Natural killer cell treated with Interleukin-12 subunit alpha and Interleukin-12 subunit beta and Interleukin-15 and Interleukin-18, amount 100 ng/mL, for 72 hours (primary cell): ENCODE measurements at regions not wholly inside any gene's neighbourhood (a gene's known extent, or its start where the extent isn't known, plus 50 kb on each side); places are given as distances from the start of the nearest gene placed in this dataset.
"Not testable (repeated sequence)": the region's sequence is repeated elsewhere in the genome, so short reads cannot be mapped to it uniquely, and the experiment has no call there.

Source experiments
- ATAC-seq, 2 donors: fragments of 150-1000 bp; cut with Tn5 transposase in 1 of 2; sonication (Bioruptor Pico), chemical (Tn5 transposase) in 1 of 2; 2 replicates each; pipeline ENCODE4 v1.10.0; 2021
- DNase-seq: peaks from one replicate; pipeline ENCODE4 v3.0.0; 2022; ENCODE audit warnings: low spot score
- H3K27ac Mint-ChIP-seq, 2 donors: 1 replicate in 1 of 2; 2 replicates in 1 of 2; pipeline ENCODE4 v1.8.0; 2022; ENCODE audit warnings: mixed read lengths in 2 of 2, mild to moderate bottlenecking in 1 of 2, moderate library complexity in 1 of 2
- H3K27me3 Mint-ChIP-seq, 2 donors: 1 replicate in 1 of 2; 2 replicates in 1 of 2; pipeline ENCODE4 v1.8.0; 2022; ENCODE audit warnings: mixed read lengths in 2 of 2
- H3K36me3 Mint-ChIP-seq: one replicate; pipeline ENCODE4 v1.8.0; 2022; ENCODE audit warnings: mixed read lengths
- H3K4me1 Mint-ChIP-seq, 2 donors: 1 replicate in 1 of 2; 2 replicates in 1 of 2; pipeline ENCODE4 v1.8.0; 2022; ENCODE audit warnings: low read depth in 2 of 2, mixed read lengths in 2 of 2, mild to moderate bottlenecking in 1 of 2
- H3K4me3 Mint-ChIP-seq: one replicate; pipeline ENCODE4 v1.8.0; 2022; ENCODE audit warnings: mixed read lengths
- H3K9me3 Mint-ChIP-seq: 2 replicates; pipeline ENCODE4 v1.8.0; 2022; ENCODE audit warnings: mixed read lengths

DNA sequence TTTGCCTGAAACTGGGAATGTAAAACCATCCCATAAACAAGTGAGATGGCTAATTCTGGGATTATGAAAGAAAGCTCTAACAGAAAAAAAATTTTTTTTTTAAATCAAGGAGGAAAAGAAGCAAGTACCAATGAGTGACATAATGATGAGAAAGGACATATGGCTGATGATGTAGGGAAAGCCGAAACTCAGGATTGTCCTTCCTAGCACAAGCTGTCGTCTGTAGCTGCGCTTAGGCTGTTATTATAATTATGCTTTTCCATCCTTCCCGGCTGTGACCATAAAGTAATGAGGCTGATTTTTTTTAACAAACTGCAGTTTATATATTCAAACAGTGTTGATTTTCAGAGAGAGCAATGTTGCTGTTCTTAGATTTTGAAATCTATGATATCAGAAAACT is 209.8 kb upstream of the NOCT start:
- Mint-ChIP-seq H3K9me3 (no peaks in the 10 kb centered on the region), H3K27me3 (peaks cover 7 to 15% of the 10 kb centered on the region in 2 donors), H3K4me3 (no peak overlapping the region), H3K4me1 (no peaks in the 10 kb centered on the region), H3K27ac (no peak overlapping the region), H3K36me3 (no peaks in the 10 kb centered on the region)
- DNase-seq (no peak), ATAC-seq (no peak)

DNA sequence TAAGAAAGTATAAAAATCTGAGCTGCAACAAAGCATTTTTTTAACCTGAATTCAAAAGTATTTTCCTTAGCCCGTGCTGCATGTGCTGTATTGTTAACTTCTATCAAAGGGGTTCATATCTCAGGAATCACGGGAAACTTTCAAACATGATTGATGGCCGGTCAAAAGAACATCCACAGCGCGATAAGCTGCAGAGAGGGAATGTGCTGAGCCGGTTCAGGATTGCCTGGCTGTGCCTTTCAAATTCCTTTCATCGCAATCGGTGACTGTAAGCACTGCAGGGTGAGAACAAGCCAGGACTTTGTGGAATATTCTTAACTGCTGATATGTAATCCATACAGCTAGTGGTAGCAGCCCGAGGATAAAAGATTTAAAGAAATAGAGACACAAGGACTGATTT is 210.9 kb upstream of the NOCT start:
- no peak overlapping the region for H3K4me3 Mint-ChIP-seq
- no peak overlapping the region for H3K27ac Mint-ChIP-seq
- ATAC-seq (no peak), DNase-seq (no peak)
- H3K9me3 Mint-ChIP-seq = no peaks in the 10 kb centered on the region
- peaks cover 7 to 19% of the 10 kb centered on the region in 2 donors for H3K27me3 Mint-ChIP-seq
- H3K4me1 Mint-ChIP-seq = no peaks in the 10 kb centered on the region
- H3K36me3 Mint-ChIP-seq = no peaks in the 10 kb centered on the region

GRCh38 chr4:138803051-138803450 is 212.5 kb upstream of the NOCT start:
- H3K27ac Mint-ChIP-seq = no peak overlapping the region
- no peak overlapping the region for H3K4me3 Mint-ChIP-seq
- DNase-seq = no peak
- peaks cover 10 to 27% of the 10 kb centered on the region in 2 donors for H3K27me3 Mint-ChIP-seq
- peaks cover 3% of the 10 kb centered on the region for H3K9me3 Mint-ChIP-seq
- no peaks in the 10 kb centered on the region for H3K4me1 Mint-ChIP-seq
- ATAC-seq = no peak
- no peaks in the 10 kb centered on the region for H3K36me3 Mint-ChIP-seq

DNA sequence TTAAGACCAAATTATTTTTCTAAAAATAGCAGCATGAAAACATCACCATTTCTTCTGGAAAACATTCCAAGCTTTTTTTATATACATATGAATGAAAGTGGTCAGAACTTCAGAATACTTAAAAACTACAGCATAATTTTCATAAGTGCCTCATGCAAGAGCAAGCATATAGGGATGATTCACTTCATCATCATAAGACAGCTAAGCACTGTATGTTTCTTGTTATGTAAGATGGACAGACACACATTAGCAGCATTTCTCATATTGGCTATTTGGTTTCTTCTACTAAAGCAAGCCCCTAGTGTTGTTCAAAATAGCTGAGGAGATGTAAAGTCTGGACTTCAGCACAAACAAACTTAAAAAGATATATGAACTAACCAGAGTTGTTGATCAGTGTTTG is 213.1 kb upstream of the NOCT start:
- no peak overlapping the region for H3K27ac Mint-ChIP-seq
- no peaks in the 10 kb centered on the region for H3K4me1 Mint-ChIP-seq
- H3K4me3 Mint-ChIP-seq = no peak overlapping the region
- ATAC-seq (no peak), DNase-seq (no peak)
- no peaks in the 10 kb centered on the region for H3K36me3 Mint-ChIP-seq
- peaks cover 10 to 29% of the 10 kb centered on the region in 2 donors for H3K27me3 Mint-ChIP-seq
- H3K9me3 Mint-ChIP-seq = peaks cover 3% of the 10 kb centered on the region

DNA sequence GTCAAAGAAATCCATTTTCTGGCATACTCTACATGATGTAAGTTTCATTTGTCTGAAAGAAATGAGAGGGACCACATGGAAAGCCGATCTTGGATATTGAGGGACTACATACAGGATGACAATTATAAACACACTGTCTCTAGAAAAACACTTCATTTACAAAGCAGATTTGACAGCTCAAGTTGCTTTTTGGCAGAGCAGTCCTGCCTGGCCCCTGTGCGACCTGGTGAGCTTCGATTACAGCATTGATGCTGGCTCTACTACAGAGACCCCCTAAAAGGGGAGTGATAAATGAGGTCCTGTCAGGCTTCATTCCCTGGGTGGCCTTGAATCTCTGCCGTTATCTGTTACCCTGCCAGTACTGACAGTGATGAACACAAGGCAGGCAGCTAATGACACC is 215.2 kb upstream of the NOCT start:
- Mint-ChIP-seq H3K27me3 (peaks cover 8 to 37% of the 10 kb centered on the region in 2 donors), H3K4me3 (no peak overlapping the region), H3K27ac (no peak overlapping the region), H3K4me1 (no peaks in the 10 kb centered on the region), H3K9me3 (peaks cover 5% of the 10 kb centered on the region), H3K36me3 (no peaks in the 10 kb centered on the region)
- ATAC-seq (no peak), DNase-seq (no peak)

GRCh38 chr4:138798404-138798803 is 217.2 kb upstream of the NOCT start:
- Mint-ChIP-seq H3K4me1 (no peaks in the 10 kb centered on the region), H3K4me3 (no peak overlapping the region), H3K9me3 (peaks cover 5% of the 10 kb centered on the region), H3K27ac (no peak overlapping the region), H3K27me3 (peaks cover 3 to 25% of the 10 kb centered on the region in 2 donors), H3K36me3 (no peaks in the 10 kb centered on the region)
- DNase-seq (no peak), ATAC-seq (no peak)

DNA sequence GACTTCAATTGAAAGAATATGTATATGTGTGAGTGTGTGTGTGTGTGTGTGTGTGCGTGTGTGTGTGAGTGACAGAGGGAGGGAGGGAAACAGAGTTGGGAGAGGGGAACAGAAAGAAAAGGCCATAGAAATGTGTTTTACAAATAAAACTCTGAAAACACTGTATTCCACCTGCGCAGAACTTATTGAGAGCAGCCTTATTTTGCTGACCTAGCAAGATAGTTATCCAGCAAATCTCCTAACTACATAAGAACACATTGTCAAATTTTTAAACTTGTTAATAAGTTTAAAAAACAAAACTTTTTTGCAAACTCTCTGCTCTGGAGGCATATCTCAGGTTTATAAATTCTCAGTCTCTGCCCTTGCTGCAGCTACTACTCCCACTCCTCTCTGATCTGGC is 217.9 kb upstream of the NOCT start:
- no peaks in the 10 kb centered on the region for H3K4me1 Mint-ChIP-seq
- H3K36me3 Mint-ChIP-seq = no peaks in the 10 kb centered on the region
- DNase-seq = no peak
- H3K27me3 Mint-ChIP-seq = peaks cover 3 to 28% of the 10 kb centered on the region in 2 donors
- no peak for ATAC-seq
- no peak overlapping the region for H3K4me3 Mint-ChIP-seq
- H3K9me3 Mint-ChIP-seq = peaks cover 5% of the 10 kb centered on the region
- no peak overlapping the region for H3K27ac Mint-ChIP-seq

- Mint-ChIP-seq H3K9me3 (peaks cover 5% of the 10 kb centered on the region), H3K27ac (no peak overlapping the region), H3K27me3 (peaks cover 3 to 28% of the 10 kb centered on the region in 2 donors), H3K4me3 (no peak overlapping the region), H3K4me1 (no peaks in the 10 kb centered on the region), H3K36me3 (no peaks in the 10 kb centered on the region)
- DNase-seq (no peak), ATAC-seq (no peak)
Observed at GRCh38 chr4:138796761-138797160, 218.8 kb upstream of the NOCT start.

- Mint-ChIP-seq H3K36me3 (no peaks in the 10 kb centered on the region), H3K4me3 (no peak overlapping the region), H3K27ac (no peak overlapping the region), H3K9me3 (peaks cover 7% of the 10 kb centered on the region), H3K27me3 (peaks cover 0 to 7% of the 10 kb centered on the region in 2 donors), H3K4me1 (no peaks in the 10 kb centered on the region)
- no peak for ATAC-seq
- no peak for DNase-seq
Observed at GRCh38 chr4:138790706-138791340, 224.8 kb upstream of the NOCT start.

DNA sequence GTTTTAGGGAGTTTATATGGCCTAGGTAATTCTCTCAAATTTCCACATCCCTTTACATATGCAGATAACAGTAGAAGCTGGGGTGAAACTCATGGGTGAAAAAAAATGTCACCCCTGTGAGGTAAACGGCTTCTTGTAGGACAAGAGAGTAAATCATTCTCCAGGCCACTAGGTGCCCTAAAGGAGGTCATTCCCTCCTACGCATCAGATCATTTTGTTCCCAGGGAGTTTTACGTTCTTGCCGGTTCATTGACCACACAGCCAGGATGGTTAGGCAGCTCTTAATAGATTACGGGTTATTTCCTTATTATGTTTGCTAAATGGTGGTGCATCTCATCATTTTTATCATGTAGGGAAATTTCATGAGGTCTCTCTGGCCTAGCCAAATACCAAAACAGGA is 225.8 kb upstream of the NOCT start:
- H3K4me3 Mint-ChIP-seq = no peak overlapping the region
- peaks cover 0 to 7% of the 10 kb centered on the region in 2 donors for H3K27me3 Mint-ChIP-seq
- H3K27ac Mint-ChIP-seq = no peak overlapping the region
- no peaks in the 10 kb centered on the region for H3K4me1 Mint-ChIP-seq
- ATAC-seq (no peak), DNase-seq (no peak)
- H3K36me3 Mint-ChIP-seq = no peaks in the 10 kb centered on the region
- H3K9me3 Mint-ChIP-seq = peaks cover 7% of the 10 kb centered on the region

- H3K27ac Mint-ChIP-seq = no peak overlapping the region
- H3K36me3 Mint-ChIP-seq = peaks cover 4% of the 10 kb centered on the region
- ATAC-seq (no peak), DNase-seq (no peak)
- H3K27me3 Mint-ChIP-seq = peaks cover 0 to 7% of the 10 kb centered on the region in 2 donors
- peaks cover 7% of the 10 kb centered on the region for H3K9me3 Mint-ChIP-seq
- no peaks in the 10 kb centered on the region for H3K4me1 Mint-ChIP-seq
- H3K4me3 Mint-ChIP-seq = no peak overlapping the region
Observed at GRCh38 chr4:138788857-138789256, 226.7 kb upstream of the NOCT start.

- no peak for DNase-seq
- Mint-ChIP-seq H3K9me3 (peaks cover 7% of the 10 kb centered on the region), H3K27me3 (peaks cover 0 to 4% of the 10 kb centered on the region in 2 donors), H3K4me3 (no peak overlapping the region), H3K27ac (no peak overlapping the region), H3K4me1 (no peaks in the 10 kb centered on the region), H3K36me3 (peaks cover 4% of the 10 kb centered on the region)
- ATAC-seq = no peak
Observed at GRCh38 chr4:138788267-138788790, 227.3 kb upstream of the NOCT start.

- ATAC-seq, H3K4me3 Mint-ChIP-seq, H3K9me3 Mint-ChIP-seq, DNase-seq, H3K27ac Mint-ChIP-seq, H3K4me1 Mint-ChIP-seq, H3K27me3 Mint-ChIP-seq: not testable (repeated sequence)
- H3K36me3 Mint-ChIP-seq = peaks cover 13% of the 10 kb centered on the region
Observed at GRCh38 chr4:138779761-138780160, 235.8 kb upstream of the NOCT start.

GRCh38 chr4:138775890-138776289 is 239.7 kb upstream of the NOCT start:
- Mint-ChIP-seq H3K4me3 (no peak overlapping the region), H3K4me1 (no peaks in the 10 kb centered on the region), H3K27ac (no peak overlapping the region), H3K36me3 (no peaks in the 10 kb centered on the region), H3K9me3 (no peaks in the 10 kb centered on the region), H3K27me3 (peaks cover 0 to 2% of the 10 kb centered on the region in 2 donors)
- DNase-seq (no peak), ATAC-seq (no peak)

- H3K36me3 Mint-ChIP-seq = no peaks in the 10 kb centered on the region
- no peak for DNase-seq
- H3K4me3 Mint-ChIP-seq = no peak overlapping the region
- H3K27me3 Mint-ChIP-seq = peaks cover 0 to 2% of the 10 kb centered on the region in 2 donors
- H3K9me3 Mint-ChIP-seq = no peaks in the 10 kb centered on the region
- H3K4me1 Mint-ChIP-seq = no peaks in the 10 kb centered on the region
- ATAC-seq = no peak
- H3K27ac Mint-ChIP-seq = no peak overlapping the region
Observed at GRCh38 chr4:138775489-138775888, 240.1 kb upstream of the NOCT start.
